Stimulated activated CD8-positive, alpha-beta memory T cell treated with anti-CD3 and anti-CD28 coated beads, Interleukin-12 subunit alpha, Interleukin-12 subunit beta, amount 100 ng/mL, for 1 hour (primary cell): ENCODE measurements at regions not wholly inside any gene's neighbourhood (a gene's known extent, or its start where the extent isn't known, plus 50 kb on each side); places are given as distances from the start of the nearest gene placed in this dataset.
"Not testable (repeated sequence)": the region's sequence is repeated elsewhere in the genome, so short reads cannot be mapped to it uniquely, and the experiment has no call there.

ENCODE experiments used
- DNase-seq: peaks from one replicate; pipeline ENCODE4 v3.0.0-alpha.2; 2020; ENCODE audit warnings: low read depth

- DNase-seq = no peak
These were observed 1068.0 kb upstream of the ZEB2 start for GRCh38 chr2:145587922-145588321.

GRCh38 chr2:145584353-145584752 is 1064.4 kb upstream of the ZEB2 start:
- no peak for DNase-seq

GRCh38 chr2:145573608-145574007 is 1053.7 kb upstream of the ZEB2 start:
- DNase-seq = no peak

GRCh38 chr2:145572238-145572637 is 1052.3 kb upstream of the ZEB2 start:
- no peak for DNase-seq

- no peak for DNase-seq
These were observed 1049.2 kb upstream of the ZEB2 start for GRCh38 chr2:145569108-145569507.

- DNase-seq = no peak
These were observed 1044.1 kb upstream of the ZEB2 start for GRCh38 chr2:145563741-145564615.

GRCh38 chr2:145561152-145561551 is 1041.2 kb upstream of the ZEB2 start:
- no peak for DNase-seq

- no peak for DNase-seq
These were observed 1038.9 kb upstream of the ZEB2 start for GRCh38 chr2:145558617-145559350.

- no peak for DNase-seq
These were observed 1035.4 kb upstream of the ZEB2 start for GRCh38 chr2:145555360-145555759.

- DNase-seq = no peak
These were observed 1031.8 kb upstream of the ZEB2 start for GRCh38 chr2:145551686-145552085.

GRCh38 chr2:145548479-145548878 is 1028.6 kb upstream of the ZEB2 start:
- no peak for DNase-seq

- DNase-seq = no peak
These were observed 1027.7 kb upstream of the ZEB2 start for GRCh38 chr2:145547620-145548019.

- no peak for DNase-seq
These were observed 1026.2 kb upstream of the ZEB2 start for GRCh38 chr2:145546091-145546490.

- DNase-seq = no peak
These were observed 1023.9 kb upstream of the ZEB2 start for GRCh38 chr2:145543856-145544255.

GRCh38 chr2:145543155-145543554 is 1023.2 kb upstream of the ZEB2 start:
- DNase-seq = no peak

- DNase-seq = no peak
These were observed 1021.1 kb upstream of the ZEB2 start for GRCh38 chr2:145541028-145541427.

GRCh38 chr2:145538661-145539350 is 1018.9 kb upstream of the ZEB2 start:
- no peak for DNase-seq

GRCh38 chr2:145530653-145531052 is 1010.7 kb upstream of the ZEB2 start:
- no peak for DNase-seq

- DNase-seq = no peak
These were observed 1004.9 kb upstream of the ZEB2 start for GRCh38 chr2:145524836-145525235.

- DNase-seq = no peak
These were observed 1004.4 kb upstream of the ZEB2 start for GRCh38 chr2:145524303-145524702.

- DNase-seq = not testable (repeated sequence)
These were observed 999.3 kb upstream of the ZEB2 start for GRCh38 chr2:145519254-145519653.

- DNase-seq = no peak
These were observed 992.0 kb upstream of the ZEB2 start for GRCh38 chr2:145511946-145512345.

GRCh38 chr2:145503511-145503910 is 983.6 kb upstream of the ZEB2 start:
- DNase-seq = no peak
